Uterus (tissue), 3 donors: ENCODE measurements at regions not wholly inside any gene's neighbourhood (a gene's known extent, or its start where the extent isn't known, plus 50 kb on each side); places are given as distances from the start of the nearest gene placed in this dataset.

Experiments used
- DNase-seq, 2 donors: peaks; one replicate each; pipeline ENCODE4 v3.0.0-alpha.2; 2019 to 2020
- H3K27ac ChIP-seq, 2 donors: fragments of 200-600 bp; sonication (generic); 1 replicate in 1 of 2; 2 replicates in 1 of 2; pipeline ENCODE4 v1.5.1; 2016 to 2018
- H3K27me3 ChIP-seq, 2 donors: fragments of 200-600 bp; sonication (generic); one replicate each; pipeline ENCODE4 v1.5.1; 2018 to 2019; ENCODE audit warnings: control low read depth in 1 of 2
- H3K36me3 ChIP-seq, 2 donors: fragments of 200-600 bp; sonication (generic); one replicate each; pipeline ENCODE4 v1.5.1; 2019; ENCODE audit warnings: control low read depth in 1 of 2
- H3K4me1 ChIP-seq, 2 donors: fragments of 200-600 bp; sonication (generic); one replicate each; pipeline ENCODE4 v1.5.1; 2018 to 2019; ENCODE audit warnings: control low read depth in 1 of 2
- H3K4me3 ChIP-seq, 2 donors: fragments of 200-600 bp; sonication (generic); 1 replicate in 1 of 2; 2 replicates in 1 of 2; pipeline ENCODE4 v1.5.1; 2018 to 2019; ENCODE audit warnings: mild to moderate bottlenecking in 1 of 2
- H3K9me3 ChIP-seq, 2 donors: fragments of 200-600 bp; sonication (generic); one replicate each; pipeline ENCODE4 v1.5.1; 2019; ENCODE audit warnings: control low read depth in 1 of 2
- POLR2A ChIP-seq, 2 donors: fragments of 450-650 bp; IDR thresholded peaks; one replicate each; pipeline ENCODE4 v1.6.1; 2016; ENCODE audit warnings: antibody characterized with exemption in 2 of 2, mild to moderate bottlenecking in 1 of 2, moderate library complexity in 1 of 2
- intact Hi-C: fragments of 100-400 bp; cut with DNase I; formaldehyde crosslinking; loops from one replicate; pipeline ENCODE4 v1.15.1; 2023; ENCODE audit warnings: low total_unique reads
- TF ChIP-seq, protein P1 (sequence below), 4 experiments: fragments of 200-600 bp in 2 of 4; fragments of 450-650 bp in 2 of 4; sonication (generic) in 2 of 4; IDR thresholded peaks; one replicate each; pipeline ENCODE4 v1.5.1; 2016 to 2019; ENCODE audit warnings: antibody characterized with exemption in 4 of 4, mild to moderate bottlenecking in 2 of 4, moderate library complexity in 1 of 4
- donor health status: DM: yes; HTN: yes; CAD: no.

- TF ChIP-seq POLR2A (IDR thresholded peaks at IDR 0.05) = no peak
- TF ChIP-seq, protein P1, sequence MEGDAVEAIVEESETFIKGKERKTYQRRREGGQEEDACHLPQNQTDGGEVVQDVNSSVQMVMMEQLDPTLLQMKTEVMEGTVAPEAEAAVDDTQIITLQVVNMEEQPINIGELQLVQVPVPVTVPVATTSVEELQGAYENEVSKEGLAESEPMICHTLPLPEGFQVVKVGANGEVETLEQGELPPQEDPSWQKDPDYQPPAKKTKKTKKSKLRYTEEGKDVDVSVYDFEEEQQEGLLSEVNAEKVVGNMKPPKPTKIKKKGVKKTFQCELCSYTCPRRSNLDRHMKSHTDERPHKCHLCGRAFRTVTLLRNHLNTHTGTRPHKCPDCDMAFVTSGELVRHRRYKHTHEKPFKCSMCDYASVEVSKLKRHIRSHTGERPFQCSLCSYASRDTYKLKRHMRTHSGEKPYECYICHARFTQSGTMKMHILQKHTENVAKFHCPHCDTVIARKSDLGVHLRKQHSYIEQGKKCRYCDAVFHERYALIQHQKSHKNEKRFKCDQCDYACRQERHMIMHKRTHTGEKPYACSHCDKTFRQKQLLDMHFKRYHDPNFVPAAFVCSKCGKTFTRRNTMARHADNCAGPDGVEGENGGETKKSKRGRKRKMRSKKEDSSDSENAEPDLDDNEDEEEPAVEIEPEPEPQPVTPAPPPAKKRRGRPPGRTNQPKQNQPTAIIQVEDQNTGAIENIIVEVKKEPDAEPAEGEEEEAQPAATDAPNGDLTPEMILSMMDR (IDR thresholded peaks at IDR 0.05) = no peak
- Histone ChIP-seq H3K27me3 (no peaks in the 10 kb centered on the region), H3K36me3 (no peaks in the 10 kb centered on the region), H3K27ac (no peak overlapping the region), H3K4me1 (no peaks in the 10 kb centered on the region), H3K9me3 (no peaks in the 10 kb centered on the region), H3K4me3 (no peak overlapping the region)
- intact Hi-C loops = no loop called here
- no peak for DNase-seq
These were observed 68.8 kb upstream of the CCDC91 start for GRCh38 chr12:28121433-28121832.

DNA sequence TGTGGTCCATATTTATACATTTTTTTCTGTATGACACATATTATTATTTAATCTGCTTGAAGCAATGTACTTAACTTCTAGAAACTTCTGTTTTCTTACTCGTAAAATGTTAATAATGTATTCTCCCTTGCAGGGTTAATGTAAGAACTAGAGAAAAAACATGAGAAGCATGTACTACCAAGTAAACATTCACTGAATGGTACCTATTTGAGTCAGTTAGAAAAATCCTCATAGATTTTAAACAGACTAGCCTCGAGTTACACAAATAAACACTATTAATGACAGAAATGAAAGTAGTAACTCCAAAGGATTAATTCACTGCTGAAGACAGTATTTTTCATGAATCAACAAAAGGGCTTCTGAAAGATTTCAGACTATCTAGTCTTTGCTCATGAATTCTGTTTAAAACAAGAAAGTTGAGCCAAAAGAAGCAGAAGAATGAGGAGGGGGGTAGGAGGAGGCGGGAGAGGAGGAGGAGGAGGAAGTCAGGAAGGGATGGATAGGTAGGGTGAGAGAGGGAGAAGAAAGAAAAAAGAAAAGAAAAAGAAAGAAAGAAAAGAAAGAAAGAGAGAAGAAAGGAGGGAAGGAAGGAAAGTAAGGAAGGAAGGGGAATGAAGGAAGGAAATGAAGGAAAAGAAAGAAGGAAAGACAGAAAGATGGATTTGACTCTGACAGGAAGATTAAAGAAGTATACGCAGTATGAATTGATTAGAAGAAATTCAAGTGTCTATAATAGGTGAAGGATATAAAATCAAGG is 68.2 kb upstream of the CCDC91 start:
- intact Hi-C loops = no loop called here
- Histone ChIP-seq H3K36me3 (no peaks in the 10 kb centered on the region), H3K4me1 (no peaks in the 10 kb centered on the region), H3K27me3 (no peaks in the 10 kb centered on the region), H3K4me3 (no peak overlapping the region), H3K27ac (no peak overlapping the region), H3K9me3 (no peaks in the 10 kb centered on the region)
- TF ChIP-seq, protein P1 (IDR thresholded peaks at IDR 0.05) = no peak
- TF ChIP-seq POLR2A (IDR thresholded peaks at IDR 0.05) = no peak
- no peak for DNase-seq

GRCh38 chr12:28122756-28123155 is 67.5 kb upstream of the CCDC91 start:
- Histone ChIP-seq H3K9me3 (no peaks in the 10 kb centered on the region), H3K4me3 (no peak overlapping the region), H3K4me1 (no peaks in the 10 kb centered on the region), H3K27ac (no peak overlapping the region), H3K27me3 (no peaks in the 10 kb centered on the region), H3K36me3 (no peaks in the 10 kb centered on the region)
- no peak for DNase-seq
- TF ChIP-seq, protein P1 (IDR thresholded peaks at IDR 0.05) = no peak
- TF ChIP-seq POLR2A (IDR thresholded peaks at IDR 0.05) = no peak
- intact Hi-C loops = no loop called here

DNA sequence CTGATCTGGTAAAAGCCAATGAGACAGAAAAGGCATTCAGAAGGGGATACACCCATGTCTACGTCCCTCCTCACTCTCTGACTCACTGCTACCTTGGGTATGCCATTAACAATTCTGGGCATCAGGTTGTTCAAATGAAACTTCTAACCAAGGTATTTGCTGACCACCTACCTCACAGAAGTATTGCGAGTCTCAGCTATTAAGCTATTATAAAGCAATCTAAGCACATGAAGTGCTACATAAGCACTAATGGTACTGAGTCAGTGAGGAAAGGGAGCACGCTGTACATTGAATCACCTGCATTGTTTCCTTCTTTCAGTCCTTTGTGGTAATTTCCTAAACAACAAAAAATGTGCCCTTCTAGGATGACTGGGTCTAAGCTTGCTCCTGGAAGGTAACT is 62.8 kb upstream of the CCDC91 start:
- Histone ChIP-seq H3K27me3 (no peaks in the 10 kb centered on the region), H3K4me1 (peaks cover 0 to 14% of the 10 kb centered on the region in 2 donors), H3K27ac (no peak overlapping the region), H3K4me3 (no peak overlapping the region), H3K9me3 (no peaks in the 10 kb centered on the region), H3K36me3 (no peaks in the 10 kb centered on the region)
- no peak for DNase-seq
- TF ChIP-seq POLR2A (IDR thresholded peaks at IDR 0.05) = no peak
- TF ChIP-seq, protein P1 (IDR thresholded peaks at IDR 0.05) = no peak
- intact Hi-C loops = no loop called here

GRCh38 chr12:28129031-28129430 is 61.2 kb upstream of the CCDC91 start:
- no peaks in the 10 kb centered on the region for H3K27me3 ChIP-seq
- intact Hi-C loops = no loop called here
- TF ChIP-seq, protein P1 (IDR thresholded peaks at IDR 0.05) = no peak
- no peak for TF ChIP-seq POLR2A (IDR thresholded peaks at IDR 0.05)
- no peaks in the 10 kb centered on the region for H3K9me3 ChIP-seq
- no peak for DNase-seq
- H3K36me3 ChIP-seq = no peaks in the 10 kb centered on the region
- H3K4me3 ChIP-seq = no peak overlapping the region
- peaks cover 0 to 14% of the 10 kb centered on the region in 2 donors for H3K4me1 ChIP-seq
- no peak overlapping the region for H3K27ac ChIP-seq
